Mesendoderm (in vitro differentiated cells): ENCODE measurements at regions not wholly inside any gene's neighbourhood (a gene's known extent, or its start where the extent isn't known, plus 50 kb on each side); places are given as distances from the start of the nearest gene placed in this dataset.

Experiments
- DNase-seq: peaks from one replicate; pipeline ENCODE4 v3.0.0; 2013
- H2AK5ac ChIP-seq: 2 replicates; pipeline ENCODE4 v1.6.1; 2013; ENCODE audit warnings: low read length, inconsistent platforms
- H2BK120ac ChIP-seq: 2 replicates; pipeline ENCODE4 v1.6.1; 2013; ENCODE audit warnings: low read depth, mild to moderate bottlenecking, low read length, moderate library complexity, mixed read lengths
- H2BK15ac ChIP-seq: replicated peaks from 2 replicates; pipeline ENCODE4 v1.6.1; 2013; ENCODE audit warnings: low read depth, mild to moderate bottlenecking, moderate library complexity
- H2BK5ac ChIP-seq: 2 replicates; pipeline ENCODE4 v1.6.1; 2013; ENCODE audit warnings: low read length, inconsistent platforms
- H3K18ac ChIP-seq: 2 replicates; pipeline ENCODE4 v1.6.1; 2013; ENCODE audit warnings: mild to moderate bottlenecking, low read length, mixed read lengths
- H3K23ac ChIP-seq: one replicate; pipeline ENCODE4 v1.6.1; 2013; ENCODE audit warnings: low read length
- H3K27ac ChIP-seq: 2 replicates; pipeline ENCODE4 v1.5.1; 2013; ENCODE audit warnings: low read depth, mild to moderate bottlenecking, inconsistent platforms, low read length, moderate library complexity
- H3K27me3 ChIP-seq: 2 replicates; pipeline ENCODE4 v1.6.1; 2013; ENCODE audit warnings: low read length, control low read depth, mild to moderate bottlenecking, inconsistent platforms; ENCODE audit not compliant: insufficient read depth, poor library complexity
- H3K36me3 ChIP-seq: 2 replicates; pipeline ENCODE4 v1.6.1; 2013; ENCODE audit warnings: low read length, inconsistent platforms; ENCODE audit not compliant: control insufficient read depth, insufficient read depth
- H3K4ac ChIP-seq: one replicate; pipeline ENCODE4 v1.6.1; 2013; ENCODE audit warnings: low read depth, mild to moderate bottlenecking, low read length, moderate library complexity
- H3K4me1 ChIP-seq: 2 replicates; pipeline ENCODE4 v1.6.1; 2013; ENCODE audit warnings: low read depth, low read length, inconsistent platforms; ENCODE audit not compliant: control insufficient read depth
- H3K4me2 ChIP-seq: 2 replicates; pipeline ENCODE4 v1.6.1; 2013; ENCODE audit warnings: low read length
- H3K4me3 ChIP-seq: 2 replicates; pipeline ENCODE4 v1.5.1; 2013; ENCODE audit warnings: mild to moderate bottlenecking, low read length
- H3K56ac ChIP-seq: one replicate; pipeline ENCODE4 v1.6.1; 2013; ENCODE audit warnings: low read length
- H3K79me1 ChIP-seq: 2 replicates; pipeline ENCODE4 v1.6.1; 2013; ENCODE audit warnings: low read length, inconsistent platforms
- H3K79me2 ChIP-seq: 2 replicates; pipeline ENCODE4 v1.6.1; 2013; ENCODE audit warnings: mild to moderate bottlenecking, low read length; ENCODE audit not compliant: control insufficient read depth, insufficient read depth
- H3K9ac ChIP-seq: 2 replicates; pipeline ENCODE4 v1.6.1; 2013; ENCODE audit warnings: low read length, inconsistent platforms
- H4K5ac ChIP-seq: one replicate; pipeline ENCODE4 v1.6.1; 2013; ENCODE audit warnings: low read length
- H4K8ac ChIP-seq: one replicate; pipeline ENCODE4 v1.6.1; 2013; ENCODE audit warnings: low read depth, mild to moderate bottlenecking, control low read depth, low read length, moderate library complexity
- WGBS: extraction: QIAGEN DNeasy Blood & Tissue Kit; methylation state at CpG from one replicate; pipeline ENCODE4 v1.1.7; 2013; ENCODE audit warnings: low lambda C conversion rate, missing lambda C conversion rate; ENCODE audit not compliant: insufficient coverage; ENCODE audit errors: extremely low coverage; 5-methylcytosine and 5-hydroxymethylcytosine counted together

DNA sequence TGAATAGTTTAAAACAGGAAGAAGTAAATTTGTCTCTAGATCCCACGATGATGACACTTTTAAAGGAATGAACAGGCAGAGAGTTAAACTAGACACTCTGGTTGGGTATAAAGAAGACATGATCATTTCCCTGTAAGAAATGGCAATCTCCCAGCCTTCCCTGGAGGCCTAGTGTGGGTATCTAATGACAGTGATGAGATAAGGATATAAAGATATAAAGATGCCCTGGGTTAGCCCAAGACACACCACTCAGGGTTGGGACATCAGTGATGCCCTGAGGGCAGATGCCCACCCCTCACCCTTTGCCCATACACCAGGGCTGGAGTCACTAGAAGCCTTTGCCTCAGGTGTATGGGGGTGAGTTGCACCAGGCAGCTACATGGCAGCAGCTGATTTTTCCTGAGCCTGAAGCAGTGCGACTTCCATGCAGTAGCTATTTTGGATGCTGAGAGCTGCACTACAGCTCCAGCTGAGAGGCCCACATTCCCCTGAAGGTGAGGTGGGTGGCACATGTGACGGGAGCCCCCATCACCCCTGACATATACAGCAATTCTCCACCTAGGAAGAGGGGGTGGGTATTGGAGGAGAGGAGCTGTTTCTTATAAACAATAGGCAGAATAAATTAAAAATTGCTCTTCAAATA, 177.5 kb downstream of the NDFIP2 start:
- no peak overlapping the region for H4K8ac ChIP-seq
- H4K5ac ChIP-seq = no peak overlapping the region
- no peaks in the 10 kb centered on the region for H3K36me3 ChIP-seq
- H2BK120ac ChIP-seq = no peak overlapping the region
- H3K9ac ChIP-seq = no peak overlapping the region
- no peak overlapping the region for H3K4me2 ChIP-seq
- no peak overlapping the region for H2AK5ac ChIP-seq
- no peak overlapping the region for H3K56ac ChIP-seq
- H3K23ac ChIP-seq = no peak overlapping the region
- H2BK15ac ChIP-seq = no peak overlapping the region
- no peak overlapping the region for H3K4me3 ChIP-seq
- no peaks in the 10 kb centered on the region for H3K79me2 ChIP-seq
- WGBS = no CpG with 5 or more reads among the region's 3 CpGs
- H3K4ac ChIP-seq = no peak overlapping the region
- no peaks in the 10 kb centered on the region for H3K27me3 ChIP-seq
- no peaks in the 10 kb centered on the region for H3K4me1 ChIP-seq
- no peak overlapping the region for H3K18ac ChIP-seq
- no peak for DNase-seq
- no peak overlapping the region for H2BK5ac ChIP-seq
- H3K79me1 ChIP-seq = no peaks in the 10 kb centered on the region
- H3K27ac ChIP-seq = no peak overlapping the region

DNA sequence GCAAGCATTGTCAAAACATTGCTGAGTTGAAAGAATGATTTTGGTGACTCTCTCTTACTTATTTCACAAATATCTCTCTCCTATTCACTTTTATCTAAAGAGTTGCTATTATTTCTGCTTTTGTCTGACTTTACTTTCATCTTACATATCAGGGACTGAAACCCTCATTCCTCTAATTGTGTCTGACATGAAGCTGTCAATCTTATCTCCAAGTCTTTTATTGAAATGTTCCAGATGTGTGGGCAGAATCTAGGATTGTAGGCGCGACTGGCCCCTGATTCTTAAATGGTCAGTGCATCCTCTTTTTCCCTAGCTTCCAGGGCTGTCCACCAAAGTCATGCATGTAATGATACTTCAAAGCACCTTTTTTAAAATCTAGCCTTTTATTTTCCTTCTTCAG, 174.6 kb downstream of the NDFIP2 start:
- no peak overlapping the region for H2BK15ac ChIP-seq
- no peak overlapping the region for H3K9ac ChIP-seq
- H3K18ac ChIP-seq = no peak overlapping the region
- no peak overlapping the region for H3K4me2 ChIP-seq
- no peaks in the 10 kb centered on the region for H3K79me1 ChIP-seq
- H2AK5ac ChIP-seq = no peak overlapping the region
- H2BK120ac ChIP-seq = no peak overlapping the region
- DNase-seq = no peak
- no peaks in the 10 kb centered on the region for H3K79me2 ChIP-seq
- no peak overlapping the region for H3K56ac ChIP-seq
- no peak overlapping the region for H3K4me3 ChIP-seq
- H3K27me3 ChIP-seq = no peaks in the 10 kb centered on the region
- no peak overlapping the region for H2BK5ac ChIP-seq
- no peak overlapping the region for H4K8ac ChIP-seq
- no peak overlapping the region for H3K23ac ChIP-seq
- H3K4ac ChIP-seq = no peak overlapping the region
- no peak overlapping the region for H4K5ac ChIP-seq
- WGBS = no CpG with 5 or more reads among the region's 2 CpGs
- no peaks in the 10 kb centered on the region for H3K36me3 ChIP-seq
- no peaks in the 10 kb centered on the region for H3K4me1 ChIP-seq
- no peak overlapping the region for H3K27ac ChIP-seq

DNA sequence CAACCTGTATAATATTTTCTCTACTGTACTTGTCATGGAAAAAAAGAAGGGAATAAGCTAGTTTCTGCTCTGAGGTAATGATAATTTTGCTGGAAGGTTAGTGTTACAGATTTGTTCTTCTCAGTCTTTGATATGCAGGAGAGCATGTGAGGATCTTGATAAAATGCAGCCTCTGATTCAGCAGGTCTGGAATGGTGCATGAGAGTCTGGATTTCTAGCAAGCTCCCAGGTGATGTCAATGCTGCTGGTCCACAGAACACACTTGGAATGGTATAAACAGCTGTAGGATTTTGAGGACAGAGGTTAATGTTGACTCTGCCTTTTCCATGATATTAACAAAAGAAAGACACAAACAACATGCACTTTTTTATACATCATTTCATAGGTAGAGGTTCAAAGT, 173.6 kb downstream of the NDFIP2 start:
- Histone ChIP-seq H4K8ac (peak overlapping the region; percentile 56), H3K56ac (no peak overlapping the region), H3K79me2 (no peaks in the 10 kb centered on the region), H3K4me1 (no peaks in the 10 kb centered on the region), H2BK15ac (no peak overlapping the region), H2BK5ac (no peak overlapping the region), H3K18ac (no peak overlapping the region), H3K27me3 (no peaks in the 10 kb centered on the region), H3K4me3 (no peak overlapping the region), H3K27ac (no peak overlapping the region), H3K4ac (no peak overlapping the region), H2BK120ac (no peak overlapping the region), H3K79me1 (no peaks in the 10 kb centered on the region), H2AK5ac (no peak overlapping the region), H3K36me3 (no peaks in the 10 kb centered on the region), H3K4me2 (no peak overlapping the region), H4K5ac (no peak overlapping the region), H3K23ac (no peak overlapping the region), H3K9ac (no peak overlapping the region)
- DNase-seq = peak; percentile 43

DNA sequence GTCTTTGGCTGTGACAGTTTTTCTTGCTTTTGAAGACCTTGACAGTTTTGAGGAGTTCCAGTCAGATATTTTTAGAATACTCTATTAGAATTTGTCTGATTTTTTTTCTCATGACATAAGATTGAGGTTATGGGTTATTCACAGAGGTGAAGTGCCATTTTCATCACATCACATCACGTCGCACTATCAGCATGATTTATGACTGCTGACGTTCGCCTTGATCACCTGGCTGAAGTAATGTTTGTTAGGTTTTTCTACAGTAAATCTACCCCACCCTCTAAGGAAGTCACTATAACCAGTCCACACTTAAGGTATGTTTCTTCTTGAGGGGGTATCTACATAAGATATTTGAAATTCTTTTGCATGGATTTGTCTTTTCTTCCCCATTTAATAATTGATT, 169.7 kb downstream of the NDFIP2 start:
- Histone ChIP-seq H4K5ac (no peak overlapping the region), H3K27ac (no peak overlapping the region), H2BK120ac (no peak overlapping the region), H3K56ac (no peak overlapping the region), H3K4me2 (no peak overlapping the region), H3K36me3 (no peaks in the 10 kb centered on the region), H3K4ac (no peak overlapping the region), H3K79me2 (no peaks in the 10 kb centered on the region), H3K9ac (no peak overlapping the region), H3K18ac (no peak overlapping the region), H3K4me3 (no peak overlapping the region), H2BK5ac (no peak overlapping the region), H2BK15ac (no peak overlapping the region), H3K4me1 (no peaks in the 10 kb centered on the region), H2AK5ac (no peak overlapping the region), H3K23ac (no peak overlapping the region), H4K8ac (no peak overlapping the region), H3K79me1 (no peaks in the 10 kb centered on the region), H3K27me3 (no peaks in the 10 kb centered on the region)
- no CpG with 5 or more reads among the region's 4 CpGs for WGBS
- DNase-seq = no peak

DNA sequence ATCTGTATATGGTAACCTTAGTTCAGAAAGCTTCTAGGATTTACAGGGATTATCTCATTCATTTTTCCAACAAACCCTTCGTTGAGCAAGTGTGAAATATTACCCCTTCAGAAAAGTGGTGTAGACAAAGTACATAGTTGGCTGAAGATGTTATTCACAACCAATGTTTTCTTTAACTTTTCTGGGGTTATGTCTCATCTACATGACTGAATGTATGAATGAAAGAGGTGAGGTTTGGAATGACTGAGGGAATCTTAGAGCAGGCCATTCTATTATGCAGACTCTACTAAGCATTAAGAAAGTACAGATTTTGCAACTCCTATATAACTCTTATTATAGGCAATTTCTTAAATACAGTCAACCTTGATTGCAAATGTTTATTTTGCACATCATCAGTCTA, 167.2 kb downstream of the NDFIP2 start:
- Histone ChIP-seq H2BK15ac (no peak overlapping the region), H3K27ac (no peak overlapping the region), H3K23ac (no peak overlapping the region), H3K27me3 (no peaks in the 10 kb centered on the region), H2AK5ac (no peak overlapping the region), H3K79me2 (no peaks in the 10 kb centered on the region), H3K4me1 (no peaks in the 10 kb centered on the region), H4K8ac (no peak overlapping the region), H3K36me3 (no peaks in the 10 kb centered on the region), H2BK120ac (no peak overlapping the region), H3K56ac (no peak overlapping the region), H3K4me2 (no peak overlapping the region), H3K4me3 (no peak overlapping the region), H3K9ac (no peak overlapping the region), H3K18ac (no peak overlapping the region), H4K5ac (no peak overlapping the region), H3K4ac (no peak overlapping the region), H3K79me1 (no peaks in the 10 kb centered on the region), H2BK5ac (no peak overlapping the region)
- DNase-seq = no peak
- WGBS = no CpG with 5 or more reads among the region's 1 CpG

DNA sequence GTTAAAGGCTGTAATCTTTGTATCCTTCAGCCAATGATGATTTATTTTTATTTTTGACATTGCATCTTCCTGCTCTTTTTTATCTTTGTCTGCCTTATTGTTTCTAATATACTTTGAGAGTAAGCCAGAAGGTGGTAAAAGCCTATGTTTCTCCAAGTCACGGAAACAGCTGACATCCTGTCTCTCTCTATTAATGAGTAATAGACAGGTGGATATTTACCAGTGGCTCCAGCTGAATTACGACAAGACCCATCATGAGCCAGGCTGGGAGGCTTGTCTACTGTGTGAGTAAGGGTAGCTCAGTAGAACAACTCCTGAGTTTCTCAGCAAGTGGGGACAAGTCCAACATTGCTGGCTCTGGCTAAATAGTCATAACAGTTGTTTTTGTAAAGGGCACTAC, 166.6 kb downstream of the NDFIP2 start:
- no peak for DNase-seq
- H3K27ac ChIP-seq = no peak overlapping the region
- WGBS = no CpG with 5 or more reads among the region's 2 CpGs

More for the DNA sequence above, 166.6 kb downstream of the NDFIP2 start:
- Histone ChIP-seq H3K23ac (no peak overlapping the region), H3K56ac (no peak overlapping the region), H2BK15ac (no peak overlapping the region), H3K36me3 (no peaks in the 10 kb centered on the region), H3K4ac (no peak overlapping the region), H3K4me3 (no peak overlapping the region), H2AK5ac (no peak overlapping the region), H3K4me2 (no peak overlapping the region), H3K4me1 (no peaks in the 10 kb centered on the region), H4K8ac (no peak overlapping the region), H2BK5ac (no peak overlapping the region), H3K9ac (no peak overlapping the region), H3K27me3 (no peaks in the 10 kb centered on the region), H4K5ac (no peak overlapping the region), H3K79me2 (no peaks in the 10 kb centered on the region), H2BK120ac (no peak overlapping the region), H3K79me1 (no peaks in the 10 kb centered on the region), H3K18ac (no peak overlapping the region)
